Heart right ventricle (tissue), 16 donors: ENCODE measurements at regions not wholly inside any gene's neighbourhood (a gene's known extent, or its start where the extent isn't known, plus 50 kb on each side); places are given as distances from the start of the nearest gene placed in this dataset.

Experiments used
- ATAC-seq, 8 donors: fragments of 200-7000 bp; cut with Tn5 transposase; one replicate each; pipeline ENCODE4 v1.9.1; 2020; ENCODE audit warnings: mild to moderate bottlenecking in 8 of 8, moderate library complexity in 8 of 8, moderate number of reproducible peaks in 1 of 8
- DNase-seq, 2 donors: peaks; one replicate each; pipeline ENCODE4 v3.0.0-alpha.2; 2020
- H3K27ac ChIP-seq, 10 donors: fragments of 200-600 bp; sonication (generic) in 2 of 10; one replicate each; pipeline versions ENCODE4 v1.5.0 to v1.8.0; 2020 to 2022; ENCODE audit warnings: mild to moderate bottlenecking in 3 of 10
- H3K27me3 ChIP-seq, 7 donors: fragments of 200-600 bp; one replicate each; pipeline ENCODE4 v1.8.0; 2021 to 2022; ENCODE audit warnings: mild to moderate bottlenecking in 2 of 7
- H3K36me3 ChIP-seq, 9 donors: fragments of 200-600 bp; sonication (generic) in 1 of 9; one replicate each; pipeline versions ENCODE4 v1.5.0 to v1.8.0; 2020 to 2022; ENCODE audit warnings: mild to moderate bottlenecking in 2 of 9
- H3K4me1 ChIP-seq, 9 donors: fragments of 200-600 bp; sonication (generic) in 1 of 9; one replicate each; pipeline versions ENCODE4 v1.5.0 to v1.8.0; 2020 to 2022; ENCODE audit warnings: mild to moderate bottlenecking in 4 of 9
- H3K4me3 ChIP-seq, 10 donors: fragments of 200-600 bp; sonication (generic) in 2 of 10; one replicate each; pipeline versions ENCODE4 v1.5.0 to v1.8.0; 2020 to 2022; ENCODE audit warnings: mild to moderate bottlenecking in 7 of 10, moderate library complexity in 2 of 10
- H3K9me3 ChIP-seq, 11 donors: fragments of 200-600 bp in 10 of 11; sonication (generic) in 2 of 11; one replicate each; pipeline versions ENCODE4 v1.5.0 to v1.8.0; 2013 to 2022; ENCODE audit warnings: mild to moderate bottlenecking in 2 of 11, control low read depth in 1 of 11, moderate library complexity in 1 of 11
- WGBS, 2 donors: extraction: QIAGEN DNeasy Blood & Tissue Kit; methylation state at CpG; one replicate each; pipeline ENCODE4 v1.1.7; 2013; ENCODE audit warnings: inconsistent platforms in 1 of 2; 5-methylcytosine and 5-hydroxymethylcytosine counted together
- intact Hi-C, 10 donors: fragments of 100-400 bp; cut with DNase I; formaldehyde crosslinking; loops; one replicate each; pipeline versions ENCODE4 v1.11.1 to v1.14.2; 2022
- TF ChIP-seq, protein P1 (sequence below), 9 donors: fragments of 200-600 bp; sonication (generic) in 2 of 9; IDR thresholded peaks; one replicate each; pipeline versions ENCODE4 v1.5.0 to v1.8.0; 2021 to 2022; ENCODE audit warnings: antibody characterized with exemption in 9 of 9, mild to moderate bottlenecking in 5 of 9, moderate library complexity in 1 of 9
- donor health status: Arrhythmogenic right ventricular cardiomyopathy.
- donor health status: ischemic (EF 13 %, LVEDD 7.1; RV severe dilation, severe dysfunction).
- donor health status: healthy with polysubstance abuse.
- donor health status: DM: no; HTN: yes; CAD: no.
- donor health status: DM: no; HTN: no; CAD: no.
- donor health status: ischemic (EF 25% LVEDD 6.9; RV normal size, moderate dysfunction).
- donor health status: ischemic (EF 25% LVEDD 5.7; RV mildly dilated, moderate dysfunction).
- donor health status: healthy.
- donor health status: DM: yes; HTN: yes; CAD: no.
- donor health status: Ischemic cardiomyopathy.
- donor health status: ischemic (EF 35%, LVEDD 5.7; RV mildly dilated, moderate dysfunction).
- donor health status: nonischemic (EF 11% LVEDD 7.7; RV severe dilation, severe dysfunction).
- donor health status: DM: yes; HTN: yes; CAD: no.
- donor health status: PGD.
- donor health status: ischemic (EF 29% LVEDD 5.4; RV normal size, mild dysfunction).
- donor health status: nonischemic (EF 23%, LVEDD 6.1; RV moderate dilation, normal function).

- no peaks in the 10 kb centered on the region for H3K36me3 ChIP-seq
- TF ChIP-seq, protein P1, sequence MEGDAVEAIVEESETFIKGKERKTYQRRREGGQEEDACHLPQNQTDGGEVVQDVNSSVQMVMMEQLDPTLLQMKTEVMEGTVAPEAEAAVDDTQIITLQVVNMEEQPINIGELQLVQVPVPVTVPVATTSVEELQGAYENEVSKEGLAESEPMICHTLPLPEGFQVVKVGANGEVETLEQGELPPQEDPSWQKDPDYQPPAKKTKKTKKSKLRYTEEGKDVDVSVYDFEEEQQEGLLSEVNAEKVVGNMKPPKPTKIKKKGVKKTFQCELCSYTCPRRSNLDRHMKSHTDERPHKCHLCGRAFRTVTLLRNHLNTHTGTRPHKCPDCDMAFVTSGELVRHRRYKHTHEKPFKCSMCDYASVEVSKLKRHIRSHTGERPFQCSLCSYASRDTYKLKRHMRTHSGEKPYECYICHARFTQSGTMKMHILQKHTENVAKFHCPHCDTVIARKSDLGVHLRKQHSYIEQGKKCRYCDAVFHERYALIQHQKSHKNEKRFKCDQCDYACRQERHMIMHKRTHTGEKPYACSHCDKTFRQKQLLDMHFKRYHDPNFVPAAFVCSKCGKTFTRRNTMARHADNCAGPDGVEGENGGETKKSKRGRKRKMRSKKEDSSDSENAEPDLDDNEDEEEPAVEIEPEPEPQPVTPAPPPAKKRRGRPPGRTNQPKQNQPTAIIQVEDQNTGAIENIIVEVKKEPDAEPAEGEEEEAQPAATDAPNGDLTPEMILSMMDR (IDR thresholded peaks at IDR 0.05): no peak
- H3K4me3 ChIP-seq: no peak overlapping the region
- H3K9me3 ChIP-seq: peaks cover 0 to 8% (median 0%) of the 10 kb centered on the region in 11 donors
- DNase-seq (no peak), ATAC-seq (no peak)
- intact Hi-C loops: no loop called here
- peaks cover 0 to 12% (median 0%) of the 10 kb centered on the region in 7 donors for H3K27me3 ChIP-seq
- H3K27ac ChIP-seq: no peak overlapping the region
- no peaks in the 10 kb centered on the region for H3K4me1 ChIP-seq
These were observed 74.5 kb upstream of the EXOC6 start for GRCh38 chr10:92773776-92774175.

DNA sequence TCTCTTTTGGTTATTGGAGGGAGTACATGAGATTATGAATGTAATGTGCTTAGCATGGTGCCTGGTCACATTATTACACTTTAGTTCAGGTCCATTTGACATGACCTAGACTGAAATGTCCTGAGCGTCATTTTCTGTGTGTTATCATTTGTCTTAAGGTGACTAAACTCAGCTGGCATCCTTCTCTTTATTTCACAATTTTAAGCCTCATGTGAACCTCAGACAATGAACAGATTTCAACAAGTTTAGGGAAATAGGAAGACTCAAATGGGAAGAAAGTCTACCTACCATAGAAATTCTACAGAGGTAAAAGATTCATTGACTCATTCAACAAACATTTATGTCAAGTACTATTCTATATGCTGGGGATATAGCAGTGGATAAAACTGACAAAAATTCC is 70.2 kb upstream of the EXOC6 start:
- Histone ChIP-seq H3K4me3 (no peak overlapping the region), H3K36me3 (no peaks in the 10 kb centered on the region), H3K4me1 (no peaks in the 10 kb centered on the region), H3K27me3 (peaks cover 0 to 15% (median 0%) of the 10 kb centered on the region in 7 donors), H3K9me3 (no peaks in the 10 kb centered on the region), H3K27ac (no peak overlapping the region)
- intact Hi-C loops: no loop called here
- WGBS, 2 donors: 72 to 77% methylated on average over 1 of the region's 1 CpG
- TF ChIP-seq, protein P1 (IDR thresholded peaks at IDR 0.05): no peak
- no peak for DNase-seq
- no peak for ATAC-seq

GRCh38 chr10:92785118-92785517 is 63.2 kb upstream of the EXOC6 start:
- H3K9me3 ChIP-seq: no peaks in the 10 kb centered on the region
- H3K36me3 ChIP-seq: no peaks in the 10 kb centered on the region
- peaks cover 0 to 17% (median 0%) of the 10 kb centered on the region in 7 donors for H3K27me3 ChIP-seq
- ATAC-seq: no peak
- H3K4me3 ChIP-seq: no peak overlapping the region
- peaks cover 0 to 7% (median 0%) of the 10 kb centered on the region in 9 donors for H3K4me1 ChIP-seq
- 58 to 60% methylated on average over 7 of the region's 7 CpGs for WGBS, 2 donors
- TF ChIP-seq, protein P1 (IDR thresholded peaks at IDR 0.05): no peak
- intact Hi-C loops: no loop called here
- H3K27ac ChIP-seq: no peak overlapping the region
- no peak for DNase-seq

DNA sequence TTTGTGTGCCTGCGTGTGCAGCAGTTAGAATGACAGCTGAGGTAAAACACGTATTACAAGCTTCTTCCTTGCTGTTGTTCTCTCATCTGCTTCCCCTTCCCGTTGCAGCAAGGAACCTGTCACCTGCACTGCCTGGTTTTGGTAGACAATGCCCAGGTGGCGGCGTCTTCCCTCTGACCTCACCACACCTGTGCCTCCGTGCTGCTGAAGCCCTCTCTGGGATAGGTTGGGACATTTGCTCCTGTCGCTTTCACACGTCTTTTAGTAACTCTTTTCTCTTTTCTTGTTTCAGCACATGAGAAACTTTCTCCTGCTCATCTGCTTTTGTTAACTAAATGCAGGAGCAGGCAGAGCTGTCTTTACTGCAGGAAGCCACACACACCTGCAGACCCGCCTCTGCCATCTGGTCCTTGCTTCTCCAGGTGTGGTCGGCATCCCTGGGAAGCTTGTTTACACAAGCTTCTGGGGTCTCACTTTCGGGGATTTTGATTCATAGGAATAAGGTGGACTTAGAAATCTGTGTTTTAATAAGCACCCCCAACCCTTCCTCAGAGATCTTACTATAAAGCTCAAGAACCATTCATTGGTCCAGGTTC is 60.7 kb upstream of the EXOC6 start:
- WGBS, 2 donors: 68 to 71% methylated on average over 11 of the region's 11 CpGs
- Histone ChIP-seq H3K27ac (no peak overlapping the region), H3K4me3 (no peak overlapping the region), H3K9me3 (no peaks in the 10 kb centered on the region), H3K27me3 (peaks cover 0 to 14% (median 0%) of the 10 kb centered on the region in 7 donors), H3K36me3 (no peaks in the 10 kb centered on the region), H3K4me1 (peaks cover 0 to 15% (median 0%) of the 10 kb centered on the region in 9 donors)
- TF ChIP-seq, protein P1 (IDR thresholded peaks at IDR 0.05): no peak
- intact Hi-C loops: no loop called here
- ATAC-seq (no peak), DNase-seq (no peak)
